ENCODE measurements at regions not wholly inside any gene's neighbourhood (a gene's known extent, or its start where the extent isn't known, plus 50 kb on each side); places are given as distances from the start of the nearest gene placed in this dataset.

DNA sequence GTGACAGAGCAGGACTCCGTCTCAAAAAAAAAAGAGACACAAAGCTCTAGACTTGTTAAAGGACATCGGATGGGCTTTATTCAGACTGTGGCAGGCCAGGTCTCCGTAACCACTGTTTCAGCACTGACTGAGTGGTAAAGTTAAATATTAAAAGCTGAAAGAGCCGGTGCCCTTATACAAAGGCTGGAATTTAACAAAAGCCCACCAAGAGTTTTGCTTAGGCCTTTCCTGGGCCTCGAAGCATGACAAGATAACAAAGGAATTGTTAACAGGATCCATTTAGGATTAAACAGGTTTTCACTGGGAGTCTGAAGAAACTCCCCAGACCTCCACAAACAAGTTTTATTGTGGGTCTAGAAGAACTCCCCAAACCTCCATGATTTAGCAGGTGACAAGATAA, 727.8 kb downstream of the TYW1 start:
- no peak for TF ChIP-seq FOXP2 (optimal IDR thresholded peaks at IDR 0.05; ENCODE audit: control extremely low read depth, extremely low read length, insufficient read depth)
- TF ChIP-seq POLR2AphosphoS5 (IDR thresholded peaks at IDR 0.05; ENCODE audit: borderline replicate concordance, low read depth, low read length) = no peak
